CD4-positive, alpha-beta T cell (primary cell): ENCODE measurements at regions not wholly inside any gene's neighbourhood (a gene's known extent, or its start where the extent isn't known, plus 50 kb on each side); places are given as distances from the start of the nearest gene placed in this dataset.

Source experiments
- ATAC-seq: fragments of 200-7000 bp; cut with Tn5 transposase; one replicate; pipeline ENCODE4 v1.10.0; 2022; ENCODE audit warnings: mild to moderate bottlenecking; ENCODE audit not compliant: poor library complexity
- CTCF ChIA-PET: fragments of 350-600 bp; sonication (Branson Sonifier 250); formaldehyde crosslinking; loops from one replicate; lab custom pipeline; 2021; ENCODE audit warnings: antibody characterized with exemption, inconsistent platforms; lab: Charles Lee
- POLR2A ChIA-PET: fragments of 350-600 bp; sonication (Branson Sonifier 250); formaldehyde crosslinking; loops from one replicate; lab custom pipeline; 2021; ENCODE audit warnings: antibody characterized with exemption, inconsistent platforms; lab: Charles Lee
- DNase-seq, 14 experiments: peaks; one replicate each; pipeline ENCODE4 v3.0.0-alpha.2; 2013 to 2020; ENCODE audit warnings: mixed read lengths in 2 of 14
- H3K27ac ChIP-seq, 2 donors: one replicate each; pipeline versions ENCODE4 v1.5.1 to v1.7.0; 2013; ENCODE audit warnings: low read length in 2 of 2, low read depth in 1 of 2, mild to moderate bottlenecking in 1 of 2
- H3K27me3 ChIP-seq, 2 experiments: 1 replicate in 1 of 2; 2 replicates in 1 of 2; pipeline versions ENCODE4 v1.6.1 to v1.7.0; 2013; ENCODE audit warnings: low read length in 2 of 2, control low read depth in 1 of 2, mild to moderate bottlenecking in 1 of 2, moderate library complexity in 1 of 2; ENCODE audit not compliant: insufficient read depth in 2 of 2, control insufficient read depth in 1 of 2
- H3K36me3 ChIP-seq: one replicate; pipeline ENCODE4 v1.6.1; 2013; ENCODE audit warnings: low read length, control low read depth; ENCODE audit not compliant: insufficient read depth
- H3K4me1 ChIP-seq: one replicate; pipeline ENCODE4 v1.6.1; 2013; ENCODE audit warnings: low read length, control low read depth; ENCODE audit not compliant: insufficient read depth
- H3K4me3 ChIP-seq: one replicate; pipeline ENCODE4 v1.5.1; 2013; ENCODE audit warnings: mild to moderate bottlenecking, low read length, moderate library complexity
- H3K9me3 ChIP-seq, 2 experiments: 1 replicate in 1 of 2; 2 replicates in 1 of 2; pipeline versions ENCODE4 v1.6.1 to v1.7.0; 2013; ENCODE audit warnings: low read length in 2 of 2, mild to moderate bottlenecking in 2 of 2, control low read depth in 1 of 2, moderate library complexity in 1 of 2; ENCODE audit not compliant: control insufficient read depth in 1 of 2, insufficient read depth in 1 of 2
- H3K27ac Mint-ChIP-seq: one replicate; pipeline ENCODE4 v1.8.0; 2020; ENCODE audit warnings: mixed read lengths
- H3K27me3 Mint-ChIP-seq: one replicate; pipeline ENCODE4 v1.8.0; 2021; ENCODE audit warnings: mixed read lengths
- H3K36me3 Mint-ChIP-seq: one replicate; pipeline ENCODE4 v1.8.0; 2021; ENCODE audit warnings: low read depth, mixed read lengths
- H3K4me1 Mint-ChIP-seq: one replicate; pipeline ENCODE4 v1.8.0; 2021; ENCODE audit warnings: low read depth, mixed read lengths
- H3K4me3 Mint-ChIP-seq: one replicate; pipeline ENCODE4 v1.8.0; 2020; ENCODE audit warnings: mild to moderate bottlenecking, mixed read lengths
- H3K9me3 Mint-ChIP-seq: one replicate; pipeline ENCODE4 v1.8.0; 2020; ENCODE audit warnings: mixed read lengths
- intact Hi-C, 2 experiments: fragments of 100-400 bp; cut with DNase I in 1 of 2; cut with micrococcal nuclease in 1 of 2; formaldehyde crosslinking; loops; one replicate each; pipeline versions ENCODE4 v1.15.1 to v1.9.0; 2023 to 2025; cut with DNase I, micrococcal nuclease
- TF ChIP-seq, protein P1 (sequence below): fragments of 200-600 bp; IDR thresholded peaks from one replicate; pipeline ENCODE4 v1.8.0; 2022; ENCODE audit warnings: antibody characterized with exemption, mild to moderate bottlenecking

GRCh38 chr2:13662055-13662454, 945.3 kb downstream of the TRIB2 start:
- no peaks in the 10 kb centered on the region for H3K27me3 ChIP-seq
- Mint-ChIP-seq H3K36me3 (no peaks in the 10 kb centered on the region), H3K27ac (no peak overlapping the region), H3K27me3 (no peaks in the 10 kb centered on the region), H3K9me3 (peaks cover 4% of the 10 kb centered on the region), H3K4me3 (no peak overlapping the region), H3K4me1 (no peaks in the 10 kb centered on the region)
- intact Hi-C loops = no loop called here
- TF ChIP-seq, protein P1, sequence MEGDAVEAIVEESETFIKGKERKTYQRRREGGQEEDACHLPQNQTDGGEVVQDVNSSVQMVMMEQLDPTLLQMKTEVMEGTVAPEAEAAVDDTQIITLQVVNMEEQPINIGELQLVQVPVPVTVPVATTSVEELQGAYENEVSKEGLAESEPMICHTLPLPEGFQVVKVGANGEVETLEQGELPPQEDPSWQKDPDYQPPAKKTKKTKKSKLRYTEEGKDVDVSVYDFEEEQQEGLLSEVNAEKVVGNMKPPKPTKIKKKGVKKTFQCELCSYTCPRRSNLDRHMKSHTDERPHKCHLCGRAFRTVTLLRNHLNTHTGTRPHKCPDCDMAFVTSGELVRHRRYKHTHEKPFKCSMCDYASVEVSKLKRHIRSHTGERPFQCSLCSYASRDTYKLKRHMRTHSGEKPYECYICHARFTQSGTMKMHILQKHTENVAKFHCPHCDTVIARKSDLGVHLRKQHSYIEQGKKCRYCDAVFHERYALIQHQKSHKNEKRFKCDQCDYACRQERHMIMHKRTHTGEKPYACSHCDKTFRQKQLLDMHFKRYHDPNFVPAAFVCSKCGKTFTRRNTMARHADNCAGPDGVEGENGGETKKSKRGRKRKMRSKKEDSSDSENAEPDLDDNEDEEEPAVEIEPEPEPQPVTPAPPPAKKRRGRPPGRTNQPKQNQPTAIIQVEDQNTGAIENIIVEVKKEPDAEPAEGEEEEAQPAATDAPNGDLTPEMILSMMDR = no peak
- DNase-seq (no peak), ATAC-seq (no peak)
- no peak overlapping the region for H3K4me3 ChIP-seq
- ChIA-PET CTCF (no interaction called here), POLR2A (no interaction called here)
- H3K36me3 ChIP-seq = no peaks in the 10 kb centered on the region
- H3K9me3 ChIP-seq = no peaks in the 10 kb centered on the region
- H3K27ac ChIP-seq = no peak overlapping the region
- H3K4me1 ChIP-seq = no peaks in the 10 kb centered on the region

GRCh38 chr2:13666582-13667414, 950.1 kb downstream of the TRIB2 start:
- POLR2A ChIA-PET = no interaction called here
- CTCF ChIA-PET = no interaction called here
- Histone ChIP-seq H3K9me3 (no peaks in the 10 kb centered on the region), H3K4me3 (no peak overlapping the region), H3K27ac (no peak overlapping the region), H3K36me3 (no peaks in the 10 kb centered on the region), H3K27me3 (no peaks in the 10 kb centered on the region), H3K4me1 (no peaks in the 10 kb centered on the region)
- intact Hi-C loops = no loop called here
- no peak overlapping the region for H3K4me3 Mint-ChIP-seq
- peaks cover 8% of the 10 kb centered on the region for H3K9me3 Mint-ChIP-seq
- H3K4me1 Mint-ChIP-seq = no peaks in the 10 kb centered on the region
- H3K36me3 Mint-ChIP-seq = no peaks in the 10 kb centered on the region
- H3K27ac Mint-ChIP-seq = no peak overlapping the region
- ATAC-seq = no peak
- no peak for DNase-seq
- no peaks in the 10 kb centered on the region for H3K27me3 Mint-ChIP-seq
- TF ChIP-seq, protein P1 = no peak

DNA sequence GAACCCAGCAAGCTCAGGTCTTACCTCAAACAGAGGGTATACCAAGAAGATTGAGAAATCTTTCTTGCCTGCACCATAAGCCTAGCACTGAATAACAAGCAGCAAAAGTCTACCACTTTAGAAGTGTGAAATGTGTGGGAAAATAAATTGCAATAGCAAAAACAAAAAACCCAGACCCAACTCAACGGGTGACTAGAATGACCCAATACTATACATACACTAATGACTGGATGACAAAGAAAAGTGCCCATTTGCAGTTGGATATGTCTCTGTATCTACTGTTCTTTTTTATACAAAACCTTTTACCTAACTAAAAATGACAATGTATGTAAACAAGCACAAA, 950.6 kb downstream of the TRIB2 start:
- H3K27me3 ChIP-seq = no peaks in the 10 kb centered on the region
- ChIA-PET CTCF (no interaction called here), POLR2A (no interaction called here)
- TF ChIP-seq, protein P1 = no peak
- no peaks in the 10 kb centered on the region for H3K4me1 ChIP-seq
- no peaks in the 10 kb centered on the region for H3K36me3 ChIP-seq
- H3K4me3 ChIP-seq = no peak overlapping the region
- H3K4me3 Mint-ChIP-seq = no peak overlapping the region
- H3K9me3 Mint-ChIP-seq = peaks cover 10% of the 10 kb centered on the region
- no peak for ATAC-seq
- no peaks in the 10 kb centered on the region for H3K36me3 Mint-ChIP-seq
- intact Hi-C loops = no loop called here
- H3K27me3 Mint-ChIP-seq = no peaks in the 10 kb centered on the region
- H3K9me3 ChIP-seq = no peaks in the 10 kb centered on the region
- H3K27ac Mint-ChIP-seq = no peak overlapping the region
- H3K27ac ChIP-seq = no peak overlapping the region
- H3K4me1 Mint-ChIP-seq = no peaks in the 10 kb centered on the region
- no peak for DNase-seq
